Hepatocyte (in vitro differentiated cells): ENCODE measurements at regions not wholly inside any gene's neighbourhood (a gene's known extent, or its start where the extent isn't known, plus 50 kb on each side); places are given as distances from the start of the nearest gene placed in this dataset.

Source experiments
- DNase-seq: peaks from one replicate; pipeline ENCODE4 v3.0.0-alpha.2; 2016; ENCODE audit warnings: low spot score
- H2AFZ ChIP-seq: fragments of 200-600 bp; sonication (generic); 2 replicates; pipeline ENCODE4 v1.6.0; 2016; ENCODE audit warnings: antibody characterized with exemption, mild to moderate bottlenecking
- H3K27ac ChIP-seq: fragments of 200-600 bp; sonication (generic); 2 replicates; pipeline ENCODE4 v1.5.1; 2016; ENCODE audit warnings: mild to moderate bottlenecking
- H3K27me3 ChIP-seq: fragments of 200-600 bp; sonication (generic); 2 replicates; pipeline ENCODE4 v1.6.1; 2016
- H3K36me3 ChIP-seq: fragments of 200-600 bp; sonication (generic); replicated peaks from 2 replicates; pipeline ENCODE4 v1.5.1; 2016; ENCODE audit warnings: low read depth; ENCODE audit not compliant: insufficient read depth
- H3K4me1 ChIP-seq: fragments of 200-600 bp; sonication (generic); 2 replicates; pipeline ENCODE4 v1.5.1; 2016; ENCODE audit warnings: mild to moderate bottlenecking, moderate library complexity; ENCODE audit not compliant: insufficient read depth
- H3K4me2 ChIP-seq: fragments of 200-600 bp; sonication (generic); 2 replicates; pipeline ENCODE4 v1.6.0; 2016
- H3K4me3 ChIP-seq: fragments of 200-600 bp; sonication (generic); 2 replicates; pipeline ENCODE4 v1.5.1; 2016; ENCODE audit warnings: mild to moderate bottlenecking
- H3K79me2 ChIP-seq: fragments of 200-600 bp; sonication (generic); 2 replicates; pipeline ENCODE4 v1.6.0; 2017; ENCODE audit warnings: mild to moderate bottlenecking
- H3K9me2 ChIP-seq: fragments of 200-600 bp; sonication (generic); replicated peaks from 2 replicates; pipeline ENCODE4 v1.6.0; 2017; ENCODE audit warnings: mild to moderate bottlenecking; ENCODE audit not compliant: insufficient read depth
- H3K9me3 ChIP-seq: fragments of 200-600 bp; sonication (generic); 2 replicates; pipeline ENCODE4 v1.5.1; 2016; ENCODE audit warnings: low read depth, mild to moderate bottlenecking
- H4K20me1 ChIP-seq: fragments of 200-600 bp; sonication (generic); 2 replicates; pipeline ENCODE4 v1.6.0; 2016; ENCODE audit warnings: mild to moderate bottlenecking; ENCODE audit not compliant: insufficient read depth, poor library complexity, severe bottlenecking
- EZH2 ChIP-seq: fragments of 200-600 bp; sonication (generic); IDR thresholded peaks from 2 replicates; pipeline ENCODE4 v1.6.1; 2016; ENCODE audit warnings: antibody characterized with exemption, mild to moderate bottlenecking, borderline replicate concordance
- EZH2phosphoT487 ChIP-seq: fragments of 200-600 bp; sonication (generic); IDR thresholded peaks from one replicate; pipeline ENCODE4 v1.6.1; 2018; ENCODE audit warnings: antibody characterized with exemption, mild to moderate bottlenecking, low read depth, moderate library complexity; ENCODE audit not compliant: unreplicated experiment, severe bottlenecking
- WGBS: methylation state at CpG from one replicate; pipeline ENCODE4 v1.1.6; 2016; ENCODE audit warnings: low lambda C conversion rate; ENCODE audit errors: missing lambda C conversion rate; 5-methylcytosine and 5-hydroxymethylcytosine counted together
- TF ChIP-seq, protein P1 (sequence below): fragments of 200-600 bp; sonication (generic); IDR thresholded peaks from 2 replicates; pipeline ENCODE4 v1.5.1; 2016; ENCODE audit warnings: antibody characterized with exemption, mild to moderate bottlenecking; ENCODE audit not compliant: poor library complexity

DNA sequence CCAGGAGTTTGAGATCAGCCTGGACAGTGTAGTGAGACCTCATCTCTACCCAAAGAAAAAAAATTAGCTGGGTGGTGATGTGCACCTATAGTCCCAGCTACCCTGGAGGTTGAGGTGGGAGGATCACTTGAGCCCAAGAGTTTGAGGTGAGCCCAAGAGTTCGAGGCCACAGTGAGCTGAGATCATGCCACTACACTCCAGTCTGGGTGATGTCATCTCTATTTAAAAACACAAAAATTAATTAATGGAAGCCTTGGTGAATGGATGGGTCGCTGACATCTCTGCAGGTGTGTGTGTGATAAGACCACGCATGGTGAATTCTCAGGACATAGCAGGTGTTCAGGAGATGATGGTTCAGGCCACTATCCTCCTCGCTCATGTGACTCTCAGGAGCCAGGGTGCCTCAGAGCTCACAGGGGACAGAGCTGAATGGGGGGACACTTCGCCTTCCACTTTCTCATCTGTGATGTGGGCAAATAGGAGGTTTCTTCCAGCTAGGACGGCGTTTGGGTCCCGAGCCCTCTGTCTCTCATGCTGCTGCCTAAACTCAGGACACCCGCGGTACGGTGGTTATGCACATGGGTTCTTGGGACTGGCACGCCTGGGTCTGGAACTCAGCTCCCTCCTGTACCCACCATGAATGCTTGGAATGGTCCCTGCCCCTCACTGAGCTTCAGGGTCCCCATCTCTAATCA, 113.4 kb upstream of the ZBTB40 start:
- no peaks in the 10 kb centered on the region for H3K79me2 ChIP-seq
- DNase-seq: no peak
- no peak overlapping the region for H3K4me3 ChIP-seq
- no peaks in the 10 kb centered on the region for H4K20me1 ChIP-seq
- H3K27me3 ChIP-seq: peaks cover 5% of the 10 kb centered on the region
- no peaks in the 10 kb centered on the region for H3K9me3 ChIP-seq
- H3K9me2 ChIP-seq: no peaks in the 10 kb centered on the region
- WGBS: 96% methylated on average over 12 of the region's 12 CpGs
- no peaks in the 10 kb centered on the region for H3K36me3 ChIP-seq
- no peak overlapping the region for H3K4me2 ChIP-seq
- no peak for TF ChIP-seq EZH2
- no peak overlapping the region for H3K27ac ChIP-seq
- peaks cover 9% of the 10 kb centered on the region for H3K4me1 ChIP-seq
- H2AFZ ChIP-seq: no peak overlapping the region

DNA sequence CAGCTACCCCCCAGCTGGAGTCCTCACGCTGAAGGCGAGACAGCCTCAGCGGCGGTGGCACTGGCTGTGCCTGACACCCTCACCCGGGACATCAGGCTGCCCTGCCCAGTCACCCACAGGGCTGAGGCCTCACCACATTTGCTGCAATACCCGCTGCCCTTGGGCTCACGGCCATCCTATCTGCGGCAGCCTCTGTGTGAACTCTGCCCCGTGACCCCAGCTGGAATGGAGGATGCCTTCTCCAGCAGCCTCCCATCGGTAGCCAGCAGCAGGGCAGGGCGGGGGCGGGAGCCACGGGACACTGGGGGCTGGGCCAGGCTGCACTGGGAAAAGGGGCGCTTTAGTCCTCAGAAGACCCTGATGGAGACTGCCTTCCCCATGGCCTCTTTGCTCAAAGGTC, 112.4 kb upstream of the ZBTB40 start:
- Histone ChIP-seq H3K27ac (no peak overlapping the region), H3K27me3 (peaks cover 15% of the 10 kb centered on the region), H3K4me3 (no peak overlapping the region), H3K36me3 (no peaks in the 10 kb centered on the region), H2AFZ (no peak overlapping the region), H3K4me2 (no peak overlapping the region), H3K9me3 (no peaks in the 10 kb centered on the region), H3K4me1 (peaks cover 9% of the 10 kb centered on the region), H4K20me1 (no peaks in the 10 kb centered on the region), H3K9me2 (no peaks in the 10 kb centered on the region), H3K79me2 (no peaks in the 10 kb centered on the region)
- no peak for DNase-seq
- TF ChIP-seq EZH2: no peak
- no peak for TF ChIP-seq EZH2phosphoT487
- TF ChIP-seq, protein P1, sequence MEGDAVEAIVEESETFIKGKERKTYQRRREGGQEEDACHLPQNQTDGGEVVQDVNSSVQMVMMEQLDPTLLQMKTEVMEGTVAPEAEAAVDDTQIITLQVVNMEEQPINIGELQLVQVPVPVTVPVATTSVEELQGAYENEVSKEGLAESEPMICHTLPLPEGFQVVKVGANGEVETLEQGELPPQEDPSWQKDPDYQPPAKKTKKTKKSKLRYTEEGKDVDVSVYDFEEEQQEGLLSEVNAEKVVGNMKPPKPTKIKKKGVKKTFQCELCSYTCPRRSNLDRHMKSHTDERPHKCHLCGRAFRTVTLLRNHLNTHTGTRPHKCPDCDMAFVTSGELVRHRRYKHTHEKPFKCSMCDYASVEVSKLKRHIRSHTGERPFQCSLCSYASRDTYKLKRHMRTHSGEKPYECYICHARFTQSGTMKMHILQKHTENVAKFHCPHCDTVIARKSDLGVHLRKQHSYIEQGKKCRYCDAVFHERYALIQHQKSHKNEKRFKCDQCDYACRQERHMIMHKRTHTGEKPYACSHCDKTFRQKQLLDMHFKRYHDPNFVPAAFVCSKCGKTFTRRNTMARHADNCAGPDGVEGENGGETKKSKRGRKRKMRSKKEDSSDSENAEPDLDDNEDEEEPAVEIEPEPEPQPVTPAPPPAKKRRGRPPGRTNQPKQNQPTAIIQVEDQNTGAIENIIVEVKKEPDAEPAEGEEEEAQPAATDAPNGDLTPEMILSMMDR: no peak
- 80% methylated on average over 14 of the region's 14 CpGs for WGBS

DNA sequence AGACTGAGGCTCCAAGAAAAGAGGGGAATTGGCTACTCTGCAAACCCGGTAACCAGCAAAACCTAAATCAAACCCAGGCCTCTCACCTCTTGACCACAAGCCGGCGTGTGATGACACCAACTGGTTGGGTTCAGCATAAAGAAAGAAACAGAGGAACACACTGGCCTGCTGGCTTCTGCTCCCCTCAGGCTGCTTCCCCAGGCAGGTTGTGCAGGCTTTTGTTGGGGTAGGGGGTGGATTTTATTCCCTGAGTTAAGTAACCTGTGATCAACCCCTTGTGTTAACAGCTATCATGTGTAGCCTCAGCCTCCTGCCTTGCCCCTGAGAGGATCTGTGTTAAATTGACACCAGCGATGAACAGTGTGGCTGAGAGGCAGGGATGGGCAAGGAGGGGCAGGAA, 111.6 kb upstream of the ZBTB40 start:
- H3K9me3 ChIP-seq: no peaks in the 10 kb centered on the region
- no peaks in the 10 kb centered on the region for H3K36me3 ChIP-seq
- no peak for TF ChIP-seq EZH2phosphoT487
- TF ChIP-seq EZH2: no peak
- TF ChIP-seq, protein P1: no peak
- peaks cover 23% of the 10 kb centered on the region for H3K27me3 ChIP-seq
- H2AFZ ChIP-seq: no peak overlapping the region
- no peak for DNase-seq
- H3K4me1 ChIP-seq: peaks cover 9% of the 10 kb centered on the region
- H3K4me2 ChIP-seq: no peak overlapping the region
- H3K9me2 ChIP-seq: no peaks in the 10 kb centered on the region
- no peak overlapping the region for H3K27ac ChIP-seq
- WGBS: 85% methylated on average over 4 of the region's 4 CpGs
- no peaks in the 10 kb centered on the region for H4K20me1 ChIP-seq
- no peak overlapping the region for H3K4me3 ChIP-seq
- H3K79me2 ChIP-seq: no peaks in the 10 kb centered on the region

DNA sequence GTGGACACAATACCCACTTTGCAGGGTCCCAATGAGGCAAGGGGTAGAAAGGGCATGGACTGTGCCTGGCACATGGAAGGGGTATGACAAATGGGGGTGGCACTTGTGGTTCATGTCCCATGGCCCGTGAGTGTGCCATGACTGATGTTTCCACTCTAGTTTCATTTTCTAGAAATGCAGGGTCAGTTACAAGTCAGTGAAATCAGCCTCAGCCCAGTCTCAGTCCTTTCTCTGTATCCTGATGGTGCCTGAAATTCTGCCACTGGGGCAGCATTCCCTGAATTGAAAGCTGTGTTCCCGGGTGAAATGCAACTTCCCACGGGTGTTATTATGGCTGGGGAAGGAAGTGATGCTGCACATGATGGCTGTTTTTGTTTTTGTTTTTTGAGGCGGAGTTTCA, 110.8 kb upstream of the ZBTB40 start:
- no peaks in the 10 kb centered on the region for H3K79me2 ChIP-seq
- no peak overlapping the region for H3K4me3 ChIP-seq
- TF ChIP-seq EZH2: no peak
- no peak overlapping the region for H2AFZ ChIP-seq
- H3K36me3 ChIP-seq: no peaks in the 10 kb centered on the region
- 76% methylated on average over 4 of the region's 4 CpGs for WGBS
- no peaks in the 10 kb centered on the region for H3K9me2 ChIP-seq
- peaks cover 29% of the 10 kb centered on the region for H3K27me3 ChIP-seq
- no peak overlapping the region for H3K4me2 ChIP-seq
- no peaks in the 10 kb centered on the region for H3K9me3 ChIP-seq
- no peak overlapping the region for H3K27ac ChIP-seq
- H4K20me1 ChIP-seq: no peaks in the 10 kb centered on the region
- no peak for DNase-seq
- peaks cover 9% of the 10 kb centered on the region for H3K4me1 ChIP-seq
